Non-pigmented ciliary epithelial cell (primary cell): ENCODE measurements at regions not wholly inside any gene's neighbourhood (a gene's known extent, or its start where the extent isn't known, plus 50 kb on each side); places are given as distances from the start of the nearest gene placed in this dataset.
"Not testable (repeated sequence)": the region's sequence is repeated elsewhere in the genome, so short reads cannot be mapped to it uniquely, and the experiment has no call there.

Source experiments
- DNase-seq: peaks from one replicate; pipeline ENCODE4 v3.0.0-alpha.2; 2010; ENCODE audit warnings: low read depth

DNA sequence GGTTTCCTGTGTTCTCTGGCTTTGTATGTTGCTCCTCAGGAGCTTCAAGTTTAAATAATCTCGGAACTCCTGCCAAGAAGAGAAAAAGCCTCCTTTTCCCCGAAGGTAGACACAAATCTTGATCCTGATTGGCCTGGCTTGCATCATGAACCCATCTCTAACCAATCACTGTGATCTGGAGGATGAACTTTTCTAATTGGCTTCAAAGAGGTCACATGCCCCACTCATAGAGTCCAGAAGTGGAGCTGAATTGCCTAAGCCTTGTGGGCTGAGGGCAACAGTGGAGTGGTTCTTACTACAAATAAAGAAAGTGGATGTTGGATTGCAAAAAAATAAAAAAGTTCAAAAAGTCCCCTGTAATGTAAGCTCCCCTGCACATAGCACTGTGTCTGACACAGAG lies 245.9 kb downstream of the MID1IP1 start:
- DNase-seq: no peak

DNA sequence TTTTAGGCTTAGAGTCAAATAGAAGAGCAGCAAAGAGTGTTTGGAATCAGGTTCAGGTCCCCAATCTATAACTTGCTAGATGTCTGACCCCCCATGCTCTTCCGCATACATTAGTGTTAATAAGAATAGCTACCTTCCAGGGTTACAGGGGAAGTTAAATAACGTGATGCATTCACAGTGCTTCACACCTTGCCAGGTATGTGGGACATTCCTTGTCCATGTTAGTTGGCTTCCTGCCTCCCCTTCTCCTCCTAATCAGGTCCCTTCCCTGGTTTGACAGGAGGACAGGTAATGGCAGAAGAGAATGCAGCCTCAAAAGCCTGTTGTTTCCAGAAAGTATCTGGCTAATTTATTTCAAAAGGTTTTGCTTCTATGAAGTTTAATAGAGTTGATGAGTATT lies 248.7 kb downstream of the MID1IP1 start:
- DNase-seq: no peak

DNA sequence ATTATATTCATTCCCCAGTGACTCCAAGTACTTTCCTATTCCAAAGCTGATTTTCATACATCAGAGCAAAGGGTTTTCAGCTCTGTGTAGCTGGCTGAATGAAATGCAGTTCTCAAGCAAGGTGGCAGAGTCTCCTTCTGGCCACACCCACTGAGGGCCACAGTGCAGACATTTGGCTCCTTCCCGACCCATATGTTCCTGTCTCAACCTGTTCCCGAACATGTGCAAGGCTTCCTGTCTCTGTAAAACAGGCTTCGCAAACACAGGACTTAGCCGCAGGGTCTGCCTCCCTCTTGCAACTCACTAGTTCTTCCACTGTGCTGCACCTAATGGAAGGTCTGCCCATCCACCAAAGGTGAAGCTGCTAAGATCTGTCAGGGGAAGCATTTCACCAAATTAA lies 249.2 kb downstream of the MID1IP1 start:
- no peak for DNase-seq

DNA sequence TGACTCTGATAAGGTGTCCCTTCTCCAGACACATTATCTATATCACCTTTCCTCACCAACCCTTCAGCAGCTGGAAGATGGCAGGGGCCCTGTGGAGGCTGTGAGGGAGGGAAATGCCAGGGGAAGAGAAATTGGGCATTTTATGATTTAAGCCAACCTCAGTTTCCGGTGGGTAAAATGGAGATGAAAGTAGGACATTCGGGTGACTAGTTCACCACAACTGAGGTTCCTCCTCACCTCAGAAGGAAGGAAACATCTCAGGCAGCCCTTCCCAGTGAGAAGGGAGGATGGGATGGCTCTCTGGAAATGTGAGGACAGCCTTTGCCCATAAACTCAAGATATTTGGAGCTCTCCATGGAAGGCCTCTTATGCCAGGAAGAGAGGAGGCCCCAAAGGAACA lies 251.5 kb downstream of the MID1IP1 start:
- DNase-seq: no peak

DNA sequence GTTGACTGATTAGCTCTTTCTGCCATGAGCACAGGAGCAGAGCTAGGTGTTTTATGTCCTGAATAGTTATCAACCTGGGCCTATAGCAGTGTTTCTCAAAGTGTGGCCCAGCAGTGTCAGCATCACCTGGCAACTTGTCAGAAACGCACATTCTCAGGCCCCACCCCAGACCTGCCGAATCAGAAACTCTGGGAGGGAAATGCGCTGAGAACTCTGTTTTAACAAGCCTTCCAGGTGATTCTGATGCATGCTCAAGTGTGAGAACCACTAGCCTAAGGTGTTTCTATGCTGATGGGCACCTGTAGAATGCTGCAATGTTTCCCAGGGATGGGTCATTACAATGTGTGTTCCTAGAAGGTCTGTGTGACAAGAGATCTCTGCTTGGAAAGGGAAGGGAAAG lies 257.5 kb downstream of the MID1IP1 start:
- no peak for DNase-seq

DNA sequence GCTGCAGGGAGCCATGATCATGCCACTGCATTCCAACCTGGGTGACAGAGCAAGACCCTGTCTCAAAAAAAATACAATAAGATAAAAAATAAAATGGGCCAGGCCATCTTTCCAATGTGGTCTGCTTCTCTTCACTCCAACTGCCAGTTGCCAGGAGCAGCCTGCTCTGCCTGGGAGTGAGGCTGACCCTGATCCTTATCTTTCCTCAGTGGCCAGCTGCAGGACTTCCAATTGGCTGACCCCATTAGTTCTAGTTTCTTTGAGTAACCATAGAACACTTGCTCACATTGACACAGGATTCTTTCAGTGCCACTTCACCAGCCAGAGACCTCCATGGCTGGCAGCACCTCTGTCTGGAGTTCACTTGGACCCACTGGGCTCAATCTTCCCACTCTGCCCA lies 258.6 kb downstream of the MID1IP1 start:
- DNase-seq: no peak

DNA sequence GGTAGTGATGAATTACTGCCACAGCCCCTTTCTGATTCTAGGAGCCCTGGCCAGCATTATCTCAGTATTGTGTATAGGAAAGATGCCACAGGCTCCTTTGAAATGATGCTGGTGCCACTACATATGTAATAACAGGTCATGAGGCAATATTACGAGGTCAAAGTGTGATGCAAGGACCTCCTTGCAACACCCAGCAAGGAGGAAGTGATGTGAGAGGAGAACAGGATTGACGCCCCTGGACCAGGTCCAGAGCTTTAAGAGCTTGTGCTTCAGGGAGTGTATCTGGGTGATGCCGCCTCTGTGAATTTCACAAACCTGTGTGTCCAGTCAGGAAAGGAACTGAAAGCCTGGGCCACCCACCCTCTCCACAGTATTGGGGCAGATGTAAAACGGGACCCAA lies 261.8 kb downstream of the MID1IP1 start:
- no peak for DNase-seq

DNA sequence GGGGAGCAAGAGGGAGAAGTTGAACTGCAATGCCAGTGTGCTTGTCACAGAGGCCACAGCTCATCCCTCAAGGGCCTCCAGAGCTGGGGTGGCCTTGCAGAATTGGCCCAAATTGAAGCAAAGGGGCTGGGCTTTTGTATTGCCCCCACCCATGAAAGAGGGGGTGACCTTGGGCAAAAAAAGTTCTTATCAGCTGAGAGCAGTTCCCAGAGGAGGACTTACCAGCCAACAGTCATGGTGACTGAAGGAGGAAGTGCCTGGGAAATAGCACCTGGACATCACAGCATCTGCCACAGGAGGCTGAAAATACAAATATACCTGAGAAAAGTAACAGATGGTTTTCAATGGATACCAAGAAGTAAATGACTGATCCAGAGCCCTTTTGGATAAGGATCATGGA lies 262.4 kb downstream of the MID1IP1 start:
- DNase-seq: no peak

DNA sequence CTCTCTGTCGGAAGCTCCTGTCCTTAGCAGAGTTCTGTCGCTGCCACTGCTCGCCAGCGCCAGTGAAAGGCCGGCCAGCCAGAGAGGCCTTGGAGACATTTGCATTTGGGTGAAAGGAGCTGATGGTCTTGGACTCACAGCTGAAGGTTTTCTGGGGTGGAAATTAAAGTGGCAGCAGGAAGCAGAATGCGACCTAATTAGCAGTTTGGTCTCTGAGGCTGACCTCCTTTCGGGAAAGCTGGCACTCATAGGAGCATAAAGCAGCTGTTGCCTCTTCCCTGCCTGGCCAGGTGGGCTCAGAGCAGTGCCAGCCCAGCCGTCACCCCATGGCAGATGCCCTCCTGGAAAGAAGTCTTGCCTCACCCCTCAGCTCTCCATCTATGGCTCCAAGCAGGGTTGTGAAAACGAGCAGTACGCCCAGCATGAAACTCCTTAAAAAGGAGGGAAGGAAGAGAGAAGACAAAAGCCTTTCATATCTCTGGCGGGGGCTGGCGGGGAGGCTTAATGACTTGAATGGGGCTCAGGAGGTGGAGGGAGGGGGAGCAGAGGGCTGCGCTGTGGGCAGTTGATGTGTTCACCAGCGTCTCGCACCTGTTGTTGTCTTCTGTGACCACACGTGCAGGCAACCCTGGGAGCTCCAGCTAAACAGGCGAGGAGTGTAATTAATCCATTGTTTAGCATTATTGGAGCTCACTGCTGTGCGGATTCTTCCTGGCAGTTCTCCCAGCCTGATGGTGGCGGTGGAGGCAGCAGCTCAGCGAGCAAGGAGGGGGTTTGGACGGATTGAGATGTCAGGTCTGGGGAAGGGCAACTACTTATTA lies 264.0 kb downstream of the MID1IP1 start:
- DNase-seq: no peak

DNA sequence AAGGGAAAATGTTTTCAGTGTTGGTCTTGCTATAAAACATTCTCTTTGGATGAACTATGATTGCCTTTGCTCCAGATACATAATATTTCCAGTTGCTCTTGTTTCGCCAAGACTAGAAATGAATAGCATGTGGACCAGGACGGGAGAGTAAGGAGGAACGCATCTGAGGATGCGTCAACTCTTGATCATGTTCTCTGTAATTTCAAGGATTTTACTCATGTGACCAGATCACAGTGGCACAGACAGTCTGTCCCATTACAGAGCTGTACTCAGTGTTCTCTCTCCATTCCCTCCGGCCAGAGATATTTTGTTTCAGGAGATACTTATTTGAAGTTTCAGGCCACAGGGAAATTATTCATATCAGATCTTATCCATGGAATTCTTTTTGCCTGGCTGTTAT lies 266.6 kb downstream of the MID1IP1 start:
- DNase-seq: no peak

DNA sequence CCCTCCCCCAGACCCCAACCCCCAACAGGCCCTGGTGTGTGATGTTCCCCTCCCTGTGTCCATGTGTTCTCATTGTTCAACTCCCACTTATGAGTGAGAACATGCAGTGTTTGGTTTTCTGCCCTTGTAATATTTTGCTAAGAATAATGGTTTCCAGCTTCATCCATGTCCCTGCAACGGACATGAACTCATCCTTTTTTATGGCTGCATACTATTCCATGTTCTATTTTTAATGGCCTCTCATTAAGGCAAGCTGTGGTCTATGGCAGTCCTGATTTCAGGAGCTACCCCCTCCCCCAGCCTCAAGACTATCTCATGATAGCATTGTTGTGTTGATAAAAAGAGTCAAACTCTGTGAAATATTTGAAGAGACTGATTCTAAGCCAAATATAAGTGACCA lies 267.4 kb downstream of the MID1IP1 start:
- not testable (repeated sequence) for DNase-seq

DNA sequence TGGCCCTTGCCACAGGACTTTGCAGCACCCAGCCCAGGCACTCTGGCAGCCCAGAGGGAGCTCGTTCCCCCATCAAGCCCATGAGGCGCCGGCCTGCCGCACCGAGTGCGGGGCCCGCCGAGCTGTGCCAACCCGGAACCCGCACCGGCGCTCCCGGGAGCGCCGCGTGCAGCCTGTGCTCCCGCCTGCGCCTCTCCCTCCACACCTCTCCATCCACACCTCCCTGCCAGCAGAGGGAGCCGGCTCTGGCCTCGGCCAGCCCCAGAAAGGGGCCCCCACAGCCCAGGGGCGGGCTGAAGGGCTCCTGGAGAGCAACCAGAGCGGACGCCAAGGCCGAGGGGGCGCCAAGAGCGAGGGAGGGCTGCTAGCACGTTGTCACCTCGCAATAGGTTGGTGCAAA lies 268.8 kb downstream of the MID1IP1 start:
- DNase-seq: no peak

DNA sequence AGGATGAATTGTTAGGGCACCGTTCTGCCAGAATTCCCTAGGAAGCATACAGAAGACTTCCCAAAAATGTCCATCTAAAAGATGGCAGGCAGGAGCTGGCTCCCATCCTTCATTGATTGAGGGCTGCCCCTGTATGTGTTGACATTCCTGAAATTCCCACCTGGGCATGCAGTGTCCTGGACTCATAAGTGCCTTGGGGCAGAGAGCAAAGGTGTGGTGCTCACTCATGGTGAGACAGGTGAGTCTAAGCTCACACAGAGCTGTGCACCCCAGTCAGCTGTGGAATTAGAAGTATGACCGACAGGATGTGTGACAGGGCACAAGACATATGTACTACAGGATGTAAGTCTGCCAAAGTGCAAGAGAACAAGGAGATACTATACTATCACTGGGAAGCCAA lies 271.9 kb downstream of the MID1IP1 start:
- no peak for DNase-seq

DNA sequence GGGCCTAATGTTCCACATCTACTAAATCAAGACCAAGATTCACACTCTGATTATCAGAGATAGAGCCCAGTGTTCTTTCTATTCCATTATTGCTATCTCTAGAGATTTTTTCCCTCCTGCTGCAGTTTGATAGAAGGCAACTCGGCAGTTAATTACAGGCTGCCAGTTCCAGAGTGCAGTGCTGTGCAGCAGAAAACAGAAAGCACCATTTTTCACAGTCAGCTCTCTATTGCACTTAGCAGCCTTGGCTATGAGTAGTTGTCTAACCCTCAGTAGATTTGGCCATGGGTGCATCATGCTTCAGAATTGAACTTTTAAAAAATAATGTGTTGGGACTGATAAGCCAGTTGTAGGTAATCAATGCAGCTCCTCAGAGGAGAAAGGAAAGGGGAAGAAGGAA lies 295.3 kb downstream of the MID1IP1 start:
- no peak for DNase-seq

DNA sequence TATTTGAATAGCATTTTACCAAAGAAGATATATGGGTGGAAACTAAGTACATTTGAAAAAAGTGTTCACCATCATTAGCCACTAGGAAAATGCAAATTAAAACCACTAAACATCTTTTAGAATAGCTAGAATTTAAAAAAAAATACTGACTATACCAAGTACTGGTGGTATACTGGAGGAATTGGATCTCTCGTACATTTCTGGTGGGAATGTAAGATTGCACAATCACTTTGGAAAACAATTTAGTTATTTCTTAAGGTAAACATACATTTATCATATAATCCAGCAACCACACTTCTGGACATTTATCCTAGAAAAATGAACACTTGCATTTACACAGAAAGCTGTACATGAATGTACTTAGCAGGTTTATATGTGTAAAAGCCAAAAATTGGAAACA lies 303.5 kb downstream of the MID1IP1 start:
- no peak for DNase-seq

DNA sequence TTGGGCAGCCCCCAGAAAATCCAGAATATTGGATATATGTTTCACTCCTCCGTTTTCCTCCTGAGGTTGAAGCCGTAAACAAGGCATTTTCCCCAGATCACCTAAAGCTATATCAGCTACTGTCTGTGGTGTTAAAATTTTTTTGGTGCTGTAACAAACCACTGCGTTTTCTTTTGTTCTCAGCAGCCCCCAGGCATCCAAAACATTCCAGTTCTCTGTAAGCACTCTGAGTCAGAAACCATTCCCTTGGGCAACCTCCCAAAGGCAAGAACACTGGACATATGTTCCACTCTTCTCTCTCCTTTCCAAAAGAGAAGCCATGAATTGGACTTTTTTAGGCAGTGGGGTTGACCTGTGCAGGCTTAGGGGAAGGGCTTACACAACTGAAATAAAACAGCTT lies 310.9 kb downstream of the MID1IP1 start:
- DNase-seq: no peak

DNA sequence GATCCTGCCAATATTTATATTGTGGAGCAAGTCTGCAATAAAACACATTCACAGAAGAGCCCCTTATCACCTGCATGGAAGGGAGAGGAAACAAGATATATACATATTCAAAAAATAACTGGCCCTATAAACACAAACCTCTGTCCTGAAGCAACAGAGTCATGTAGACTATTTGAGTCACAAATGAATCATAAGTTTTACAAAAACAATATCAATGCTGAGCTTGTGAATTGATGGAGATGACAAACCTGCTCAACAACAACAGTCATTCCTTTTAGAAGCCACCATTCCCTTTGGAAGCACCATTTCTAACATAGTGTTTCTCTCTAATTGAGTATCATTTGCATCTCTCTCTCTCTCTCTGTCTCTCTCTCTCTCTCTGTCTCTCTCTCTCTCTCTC lies 313.9 kb downstream of the MID1IP1 start:
- no peak for DNase-seq

DNA sequence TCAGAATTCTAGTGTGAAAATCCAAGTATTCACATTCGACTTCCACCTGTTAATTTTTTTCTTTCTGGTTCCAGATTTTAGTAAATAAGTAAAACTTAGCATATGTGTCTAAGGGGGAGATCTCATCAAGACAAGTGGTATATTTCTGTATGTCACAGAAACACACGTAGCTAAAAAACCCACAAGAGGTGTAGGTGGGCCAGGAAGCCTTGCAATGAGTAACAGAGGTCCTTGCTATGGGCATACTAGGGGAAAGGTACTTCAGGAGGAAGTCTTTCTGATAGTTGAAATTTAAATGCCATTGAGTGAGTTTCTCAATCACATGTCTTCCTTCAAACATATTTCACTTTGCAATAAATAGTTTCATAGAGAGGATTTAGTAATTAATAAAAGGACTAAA lies 315.8 kb downstream of the MID1IP1 start:
- no peak for DNase-seq

DNA sequence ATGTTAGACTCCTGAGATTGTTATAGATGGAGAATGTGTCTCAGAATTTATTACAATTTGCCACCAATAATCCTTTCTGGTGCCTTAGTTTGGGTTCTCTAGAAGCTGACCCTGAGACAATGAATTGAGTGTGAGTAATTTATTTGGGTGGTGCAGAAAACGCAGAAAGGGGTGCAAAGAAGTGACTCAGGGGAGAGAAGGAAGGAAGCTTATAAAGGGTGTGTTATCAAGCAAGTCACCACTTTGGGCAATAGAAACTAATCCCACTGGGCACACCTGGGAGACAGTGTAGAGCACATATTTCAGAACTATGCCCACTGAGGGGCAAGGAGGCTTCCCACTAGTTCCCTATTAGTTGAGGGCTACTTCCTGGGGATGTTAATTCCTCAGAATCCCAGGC lies 320.6 kb downstream of the MID1IP1 start:
- no peak for DNase-seq

DNA sequence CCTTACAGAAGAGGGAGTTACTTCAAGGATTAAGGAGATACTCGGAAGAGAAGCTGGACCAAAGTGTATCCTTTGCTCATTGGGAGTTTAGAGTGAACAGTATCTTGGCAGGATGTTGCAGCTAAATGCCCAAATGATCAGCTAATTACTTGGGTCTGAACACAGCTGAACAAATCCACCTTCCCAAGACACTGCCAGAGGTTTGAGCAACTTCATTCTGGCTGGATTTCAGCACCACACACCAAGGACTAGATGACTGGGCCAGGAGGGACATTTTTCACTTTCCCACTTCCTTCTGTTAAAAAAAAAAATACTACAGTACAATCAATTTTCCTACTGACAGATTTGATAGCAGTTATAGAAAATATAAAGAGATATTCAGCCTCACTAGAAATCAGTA lies 324.6 kb downstream of the MID1IP1 start:
- DNase-seq: no peak

DNA sequence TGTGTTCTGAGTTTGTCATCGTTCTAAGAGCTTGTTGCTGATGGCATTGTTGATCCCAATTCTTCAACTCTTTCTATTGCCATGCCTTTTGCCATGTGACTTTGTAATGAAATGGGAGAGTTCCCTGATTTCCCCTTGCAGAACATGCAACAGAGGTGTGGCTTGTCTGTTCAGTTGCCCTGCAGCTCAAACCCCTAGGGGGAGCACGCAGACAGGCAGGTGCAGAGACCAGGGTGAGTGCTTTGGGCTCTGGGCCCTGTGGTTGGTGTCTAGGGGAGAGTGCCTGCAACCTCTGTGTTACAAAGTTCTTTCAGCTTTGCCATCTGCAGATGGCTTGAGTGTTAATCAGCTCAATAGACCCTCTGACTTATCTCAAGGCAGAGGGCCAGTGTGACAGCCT lies 332.7 kb downstream of the MID1IP1 start:
- no peak for DNase-seq

DNA sequence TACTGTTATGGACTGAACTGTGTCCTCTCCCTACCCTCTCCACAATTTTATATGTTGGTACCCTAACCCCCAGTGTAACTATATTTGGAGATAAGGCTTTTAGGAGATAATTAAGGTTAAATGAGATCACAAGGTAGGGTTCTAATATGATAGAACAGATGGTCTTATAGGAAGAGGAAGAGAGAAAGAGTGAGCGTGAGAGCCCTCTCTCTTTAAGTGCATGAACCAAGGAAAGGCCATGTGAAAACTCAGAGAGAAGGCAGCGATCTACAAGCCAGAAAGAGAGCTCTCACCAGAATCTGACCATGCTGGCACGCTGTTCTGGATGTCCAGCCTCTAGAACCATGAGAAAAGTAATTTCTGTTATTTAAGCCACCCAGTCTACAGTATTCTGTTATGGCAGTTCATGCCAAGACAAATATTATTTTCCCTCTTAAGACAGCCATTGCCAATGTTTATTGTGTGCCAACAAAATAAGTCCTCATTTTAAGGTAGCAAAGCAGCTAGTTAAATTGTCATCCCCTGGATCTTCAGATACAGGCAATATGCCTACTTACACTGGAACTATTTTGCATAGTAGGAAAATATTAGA lies 336.2 kb downstream of the MID1IP1 start:
- no peak for DNase-seq

DNA sequence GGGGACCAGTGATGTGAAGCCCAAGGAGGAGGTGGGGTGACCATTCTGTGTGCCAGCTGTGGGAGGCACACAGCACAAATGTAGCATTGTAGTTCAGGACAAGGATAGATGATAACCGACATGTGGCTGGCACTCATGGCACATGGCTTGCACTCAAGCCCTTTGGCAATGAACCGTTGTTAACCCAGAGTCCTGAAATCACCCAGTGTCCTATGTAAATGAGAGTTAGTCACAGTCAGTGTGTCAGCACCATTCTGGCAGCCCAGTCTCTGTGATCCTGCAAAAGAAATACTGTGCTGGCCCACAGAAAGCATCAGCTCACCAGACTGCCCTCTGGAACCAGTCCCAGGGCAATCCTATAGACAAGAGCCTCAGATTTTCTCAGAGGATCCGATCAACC lies 339.3 kb downstream of the MID1IP1 start:
- no peak for DNase-seq

DNA sequence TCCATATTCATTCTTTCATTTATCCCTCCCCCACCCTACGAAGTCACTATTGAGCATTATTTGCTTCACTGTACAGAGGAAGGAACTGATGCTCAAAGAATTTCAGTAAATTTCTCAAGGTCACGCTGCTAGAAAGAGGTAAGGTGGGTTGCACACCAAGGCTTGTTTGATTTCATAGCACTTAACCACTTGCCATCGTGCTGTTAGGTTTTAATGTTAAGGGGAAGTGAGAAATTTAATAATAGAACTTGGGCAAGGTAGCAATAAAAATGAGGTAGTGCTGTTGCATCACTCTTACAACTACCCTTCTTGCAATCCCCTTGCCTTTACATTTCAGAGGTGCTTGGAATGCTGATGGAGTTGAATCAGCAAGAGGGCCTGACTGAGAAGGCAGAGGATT lies 343.1 kb downstream of the MID1IP1 start:
- no peak for DNase-seq
